Cardiac fibroblast (primary cell): ENCODE measurements at regions not wholly inside any gene's neighbourhood (a gene's known extent, or its start where the extent isn't known, plus 50 kb on each side); places are given as distances from the start of the nearest gene placed in this dataset.
A peak's percentile ranks its signal among the peaks of the same experiment; 100 is the strongest.

Source experiments
- DNase-seq, 2 donors: peaks; one replicate each; pipeline versions ENCODE4 v3.0.0 to v3.0.0-alpha.2; 2010; ENCODE audit warnings: low read depth in 2 of 2
- H3K4me3 ChIP-seq, 2 donors: replicated peaks in 1 of 2; 1 replicate in 1 of 2; 2 replicates in 1 of 2; pipeline ENCODE4 v1.5.1; 2011; ENCODE audit warnings: low read depth in 2 of 2, low read length in 2 of 2, mild to moderate bottlenecking in 2 of 2, moderate library complexity in 1 of 2
- TF ChIP-seq, protein P1 (sequence below): IDR thresholded peaks from one replicate; pipeline ENCODE4 v1.5.1; 2011; ENCODE audit warnings: low read depth, mild to moderate bottlenecking, low read length, inconsistent platforms

DNA sequence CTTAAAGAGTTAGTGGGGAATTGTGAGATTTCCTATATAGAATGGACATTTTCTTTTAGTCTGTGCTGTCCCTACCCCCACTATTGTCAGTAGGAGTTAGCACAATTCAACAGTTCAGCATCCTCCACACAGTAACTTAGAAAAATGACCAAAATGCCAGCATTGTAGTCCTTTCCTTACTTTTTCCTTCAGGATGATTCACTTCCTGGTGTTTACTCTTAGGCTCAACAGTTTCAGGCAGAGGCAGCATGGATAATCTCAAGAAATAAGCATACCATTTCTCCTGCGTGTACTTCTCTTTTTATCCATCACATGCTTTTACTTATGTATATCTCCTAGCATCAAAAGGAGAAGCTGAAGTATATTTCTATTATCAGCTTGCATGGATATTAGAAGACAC lies 683.4 kb downstream of the SLC16A7 start:
- TF ChIP-seq, protein P1, sequence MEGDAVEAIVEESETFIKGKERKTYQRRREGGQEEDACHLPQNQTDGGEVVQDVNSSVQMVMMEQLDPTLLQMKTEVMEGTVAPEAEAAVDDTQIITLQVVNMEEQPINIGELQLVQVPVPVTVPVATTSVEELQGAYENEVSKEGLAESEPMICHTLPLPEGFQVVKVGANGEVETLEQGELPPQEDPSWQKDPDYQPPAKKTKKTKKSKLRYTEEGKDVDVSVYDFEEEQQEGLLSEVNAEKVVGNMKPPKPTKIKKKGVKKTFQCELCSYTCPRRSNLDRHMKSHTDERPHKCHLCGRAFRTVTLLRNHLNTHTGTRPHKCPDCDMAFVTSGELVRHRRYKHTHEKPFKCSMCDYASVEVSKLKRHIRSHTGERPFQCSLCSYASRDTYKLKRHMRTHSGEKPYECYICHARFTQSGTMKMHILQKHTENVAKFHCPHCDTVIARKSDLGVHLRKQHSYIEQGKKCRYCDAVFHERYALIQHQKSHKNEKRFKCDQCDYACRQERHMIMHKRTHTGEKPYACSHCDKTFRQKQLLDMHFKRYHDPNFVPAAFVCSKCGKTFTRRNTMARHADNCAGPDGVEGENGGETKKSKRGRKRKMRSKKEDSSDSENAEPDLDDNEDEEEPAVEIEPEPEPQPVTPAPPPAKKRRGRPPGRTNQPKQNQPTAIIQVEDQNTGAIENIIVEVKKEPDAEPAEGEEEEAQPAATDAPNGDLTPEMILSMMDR = no peak
- H3K4me3 ChIP-seq = no peak overlapping the region
- DNase-seq = peak; percentile 30 to 55

DNA sequence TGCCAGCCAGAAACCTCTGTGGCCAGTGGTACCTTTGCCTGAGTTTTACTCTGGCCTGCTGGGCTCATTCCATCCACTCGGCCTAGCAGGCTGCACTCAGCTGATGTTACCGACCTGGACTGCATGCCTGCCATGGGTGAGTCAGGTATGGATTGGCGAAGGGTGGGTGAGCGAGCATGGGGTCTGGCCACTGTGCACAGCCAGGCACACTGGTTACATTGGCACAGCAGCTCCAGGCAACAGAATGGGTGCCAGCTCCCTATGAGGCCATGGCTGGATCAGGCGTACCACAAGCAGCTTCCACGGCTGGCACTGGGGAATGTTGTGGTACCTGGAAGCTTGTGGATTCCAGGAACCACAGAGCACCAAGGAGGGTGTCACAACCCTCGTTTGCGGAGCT lies 685.7 kb downstream of the SLC16A7 start:
- H3K4me3 ChIP-seq = no peak overlapping the region
- TF ChIP-seq, protein P1 = no peak

DNA sequence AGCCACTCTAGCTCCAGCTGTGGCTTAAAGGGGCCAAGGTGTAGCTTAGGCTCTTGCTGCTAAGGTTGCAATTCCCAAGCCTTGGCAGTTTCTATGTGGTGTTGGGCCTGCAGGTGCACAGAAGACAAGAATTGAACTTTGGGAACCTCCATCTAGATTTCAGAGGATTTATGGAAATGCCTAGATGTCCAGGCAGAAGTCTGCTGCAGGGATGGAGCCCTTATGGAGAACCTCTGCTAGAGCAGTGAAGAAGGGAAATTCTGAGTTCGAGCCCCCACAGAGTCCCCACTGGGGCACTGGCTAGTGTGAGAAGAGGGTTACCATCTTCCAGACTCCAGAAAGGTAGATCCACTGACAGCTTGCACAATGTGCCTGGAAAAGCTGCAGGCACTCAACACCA lies 694.7 kb downstream of the SLC16A7 start:
- TF ChIP-seq, protein P1 = no peak
- no peak overlapping the region for H3K4me3 ChIP-seq
- DNase-seq = no peak

More for the DNA sequence above, 685.7 kb downstream of the SLC16A7 start:
- DNase-seq = no peak

DNA sequence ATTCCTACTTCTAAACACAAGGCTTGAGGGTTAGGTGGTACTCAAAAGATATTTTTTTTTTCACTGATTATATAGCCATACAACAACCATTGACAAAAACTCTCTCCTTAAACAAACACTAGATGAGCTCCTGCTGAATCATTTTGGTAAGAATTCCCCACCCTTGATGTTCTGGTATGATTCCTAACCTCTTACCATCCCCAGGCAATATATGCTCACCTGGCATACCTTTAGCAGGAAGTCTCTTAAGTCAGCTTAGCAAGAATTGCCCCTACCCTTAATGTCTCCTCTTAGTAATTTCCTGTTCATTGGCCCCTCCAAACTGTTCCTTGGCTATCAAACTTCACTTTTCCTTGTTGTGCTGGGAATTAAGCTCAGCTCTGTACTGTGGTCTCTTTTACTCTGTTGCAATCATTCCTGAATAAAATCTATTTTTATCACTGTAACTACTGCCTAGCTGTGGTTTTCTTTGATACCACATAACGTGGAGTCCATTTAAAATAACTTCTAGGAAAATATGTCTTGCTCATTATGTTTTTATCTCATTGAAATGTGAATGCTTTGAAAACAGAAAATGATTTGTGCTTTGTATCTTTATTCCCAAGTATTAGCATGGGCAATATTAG lies 712.6 kb downstream of the SLC16A7 start:
- DNase-seq = peak in 1 of 2 donors; percentile 7
- TF ChIP-seq, protein P1 = no peak
- H3K4me3 ChIP-seq = no peak overlapping the region

DNA sequence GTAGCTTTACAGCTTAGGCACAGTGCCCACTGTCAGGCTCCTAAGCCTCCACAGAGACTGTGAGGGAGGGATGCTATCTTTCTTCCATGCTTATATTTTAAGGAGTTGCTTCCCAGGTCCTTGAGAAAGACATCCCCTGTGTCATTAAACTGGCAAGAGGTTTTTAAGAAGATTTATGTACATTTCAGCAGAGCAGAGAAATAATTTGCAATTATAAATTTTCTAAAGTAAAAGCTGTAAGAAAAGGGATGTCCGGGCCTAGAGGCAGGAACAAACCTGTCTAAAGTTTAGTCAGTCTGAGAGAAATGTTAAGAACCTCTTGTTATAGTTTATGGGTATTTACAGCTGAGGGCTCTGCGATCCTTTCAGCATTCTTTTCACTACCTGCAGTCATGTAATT lies 716.1 kb downstream of the SLC16A7 start:
- TF ChIP-seq, protein P1 = no peak
- H3K4me3 ChIP-seq = no peak overlapping the region
- DNase-seq = no peak

DNA sequence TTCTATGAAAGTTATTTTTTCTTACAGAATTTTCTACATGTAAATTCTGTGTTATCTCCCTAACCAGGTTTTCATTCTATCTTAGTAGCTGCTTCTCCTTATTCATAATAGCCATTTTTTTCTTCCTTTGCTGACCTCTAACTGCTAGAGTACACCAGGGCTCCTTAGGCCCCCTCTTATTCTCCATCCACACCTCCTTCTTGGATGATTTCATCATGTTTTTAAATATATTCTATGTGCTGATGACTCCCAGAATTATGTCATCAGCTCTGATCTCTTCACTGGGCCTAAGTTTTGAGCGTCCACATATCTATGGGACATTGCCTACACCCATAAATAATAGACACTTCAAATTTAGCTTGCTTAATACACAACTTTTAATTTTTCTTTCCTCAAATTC lies 721.5 kb downstream of the SLC16A7 start:
- TF ChIP-seq, protein P1 = no peak
- no peak overlapping the region for H3K4me3 ChIP-seq
- DNase-seq = no peak

DNA sequence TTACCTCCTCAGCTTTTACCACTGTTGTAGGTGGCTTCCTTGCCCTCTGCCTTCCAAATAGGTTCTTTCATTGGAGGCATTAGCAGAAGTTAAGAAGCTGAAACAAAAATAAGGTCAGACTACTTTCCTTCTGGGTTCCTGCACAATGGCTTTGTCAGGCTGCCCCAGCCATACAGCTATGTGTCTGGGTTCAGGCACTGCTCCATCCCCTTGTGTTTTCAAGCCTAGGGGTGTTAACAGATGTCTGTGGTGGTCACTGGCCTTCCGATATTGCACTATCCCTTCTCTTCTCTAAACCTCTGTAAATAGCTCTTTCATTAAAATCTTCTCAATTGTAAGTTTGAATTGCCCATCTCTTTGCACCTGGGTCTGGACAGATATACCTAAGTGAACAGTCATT lies 728.9 kb downstream of the SLC16A7 start:
- TF ChIP-seq, protein P1 = no peak
- no peak overlapping the region for H3K4me3 ChIP-seq
- no peak for DNase-seq
